A673 (cell line): ENCODE measurements at regions not wholly inside any gene's neighbourhood (a gene's known extent, or its start where the extent isn't known, plus 50 kb on each side); places are given as distances from the start of the nearest gene placed in this dataset.

Experiments used
- BruUV-seq: library from RNA; stranded (reverse); fragments of 400-500 nt; replicated peaks from 2 replicates; lab custom pipeline; 2021; lab: Mats Ljungman, UMichigan
- CTCF ChIA-PET: fragments of 300-600 bp; sonication (Branson Sonifier 250); formaldehyde crosslinking; loops from one replicate; lab custom pipeline; 2022; ENCODE audit warnings: antibody characterized with exemption; lab: Charles Lee
- POLR2A ChIA-PET: fragments of 300-600 bp; sonication (Branson Sonifier 250); formaldehyde crosslinking; loops from one replicate; lab custom pipeline; 2022; ENCODE audit warnings: antibody characterized with exemption; ENCODE audit not compliant: low non-redundant PET; lab: Charles Lee
- DNase-seq: peaks from one replicate; pipeline ENCODE4 v3.0.0-alpha.2; 2015; ENCODE audit warnings: low spot score
- H3K27ac ChIP-seq: fragments of 200-600 bp; sonication (generic); 2 replicates; pipeline ENCODE4 v1.5.1; 2016; ENCODE audit warnings: mixed run types, low read depth, mild to moderate bottlenecking, mixed read lengths, antibody characterized with exemption, low read length; ENCODE audit not compliant: poor library complexity, severe bottlenecking
- H3K27me3 ChIP-seq: fragments of 200-600 bp; sonication (generic); replicated peaks from 2 replicates; pipeline ENCODE4 v1.6.1; 2017; ENCODE audit warnings: mixed run types, low read depth, mild to moderate bottlenecking, mixed read lengths, antibody characterized with exemption, low read length; ENCODE audit not compliant: insufficient read depth, poor library complexity
- H3K36me3 ChIP-seq: fragments of 200-600 bp; sonication (generic); 2 replicates; pipeline ENCODE4 v1.6.1; 2016; ENCODE audit warnings: mixed run types, mild to moderate bottlenecking, mixed read lengths, antibody characterized with exemption, low read length; ENCODE audit not compliant: insufficient read depth, poor library complexity, severe bottlenecking
- H3K4me1 ChIP-seq: fragments of 200-600 bp; sonication (generic); 2 replicates; pipeline ENCODE4 v1.6.1; 2017; ENCODE audit warnings: mixed run types, mild to moderate bottlenecking, mixed read lengths, antibody characterized with exemption, low read length; ENCODE audit not compliant: insufficient read depth, poor library complexity, severe bottlenecking
- H3K4me3 ChIP-seq: fragments of 200-600 bp; sonication (generic); 2 replicates; pipeline ENCODE4 v1.5.1; 2016; ENCODE audit warnings: low read depth, mixed run types, mild to moderate bottlenecking, mixed read lengths, low read length; ENCODE audit not compliant: poor library complexity, severe bottlenecking
- H3K9me3 ChIP-seq: fragments of 200-600 bp; sonication (generic); 2 replicates; pipeline ENCODE4 v1.6.1; 2016; ENCODE audit warnings: mixed run types, low read depth, mild to moderate bottlenecking, mixed read lengths, antibody characterized with exemption, low read length; ENCODE audit not compliant: poor library complexity, severe bottlenecking
- CTCF ChIP-seq: fragments of 300-800, 200-600 bp; sonication (generic); conservative IDR thresholded peaks from 2 replicates; pipeline ENCODE4 v1.5.1; 2017; ENCODE audit warnings: low read depth, mild to moderate bottlenecking, antibody characterized with exemption, low read length, moderate library complexity, mixed read lengths
- EZH2 ChIP-seq: fragments of 200-600 bp; sonication (generic); IDR thresholded peaks from 2 replicates; pipeline ENCODE4 v1.6.1; 2017; ENCODE audit warnings: borderline replicate concordance, low read depth, mild to moderate bottlenecking, mixed read lengths, antibody characterized with exemption, low read length; ENCODE audit not compliant: poor library complexity, severe bottlenecking
- intact Hi-C: fragments of 100-400 bp; cut with micrococcal nuclease; formaldehyde crosslinking; loops from one replicate; pipeline ENCODE4 v1.10.0; 2022; ENCODE audit not compliant: unreplicated experiment

GRCh38 chr9:29637471-29638237 is 2064.4 kb upstream of the C9orf72 start:
- H3K27ac ChIP-seq = no peak overlapping the region
- BruUV-seq = no TSS peak
- intact Hi-C loops = no loop called here

GRCh38 chr9:29640507-29640906 is 2067.2 kb upstream of the C9orf72 start:
- Histone ChIP-seq H3K9me3 (no peaks in the 10 kb centered on the region), H3K4me3 (no peak overlapping the region), H3K4me1 (no peaks in the 10 kb centered on the region), H3K27me3 (no peaks in the 10 kb centered on the region), H3K36me3 (no peaks in the 10 kb centered on the region), H3K27ac (no peak overlapping the region)
- no peak for DNase-seq
- intact Hi-C loops = no loop called here
- ChIA-PET CTCF (no interaction called here), POLR2A (no interaction called here)
- TF ChIP-seq EZH2 = no peak
- TF ChIP-seq CTCF = no peak
- no TSS peak for BruUV-seq

More at GRCh38 chr9:29637471-29638237, 2064.4 kb upstream of the C9orf72 start:
- CTCF ChIA-PET = no interaction called here
- H3K4me3 ChIP-seq = no peak overlapping the region
- H3K9me3 ChIP-seq = no peaks in the 10 kb centered on the region
- no peaks in the 10 kb centered on the region for H3K36me3 ChIP-seq
- no peak for DNase-seq
- POLR2A ChIA-PET = no interaction called here
- H3K27me3 ChIP-seq = no peaks in the 10 kb centered on the region
- TF ChIP-seq CTCF (no peak), EZH2 (no peak)
- peaks cover 16% of the 10 kb centered on the region for H3K4me1 ChIP-seq

- Histone ChIP-seq H3K4me3 (no peak overlapping the region), H3K27ac (no peak overlapping the region), H3K27me3 (no peaks in the 10 kb centered on the region), H3K9me3 (no peaks in the 10 kb centered on the region), H3K36me3 (no peaks in the 10 kb centered on the region), H3K4me1 (no peaks in the 10 kb centered on the region)
- BruUV-seq = no TSS peak
- DNase-seq = no peak
- ChIA-PET POLR2A (no interaction called here), CTCF (no interaction called here)
- TF ChIP-seq CTCF (no peak), EZH2 (no peak)
- intact Hi-C loops = no loop called here
Measured at GRCh38 chr9:29644514-29644913, 2071.2 kb upstream of the C9orf72 start.
